ENCODE measurements at regions not wholly inside any gene's neighbourhood (a gene's known extent, or its start where the extent isn't known, plus 50 kb on each side); places are given as distances from the start of the nearest gene placed in this dataset.

GRCh38 chr9:16092142-16093091 is 539.6 kb downstream of the CCDC171 start:
- peak overlapping the region; percentile 5; the same call in 1 of the 2 replicates for H3K4me3 ChIP-seq (ENCODE audit: low read length)
- no peak for TF ChIP-seq CTCF (conservative IDR thresholded peaks at IDR 0.05; ENCODE audit: low read length)
- DNase-seq (ENCODE audit: low read depth) = no peak

- TF ChIP-seq CTCF (conservative IDR thresholded peaks at IDR 0.05; ENCODE audit: low read length) = no peak
- H3K4me3 ChIP-seq (ENCODE audit: low read length) = no peak overlapping the region
- DNase-seq (ENCODE audit: low read depth) = no peak
These were observed 545.5 kb downstream of the CCDC171 start for GRCh38 chr9:16098306-16098705.

- TF ChIP-seq CTCF (conservative IDR thresholded peaks at IDR 0.05; ENCODE audit: low read length) = no peak
- no peak overlapping the region for H3K4me3 ChIP-seq (ENCODE audit: low read length)
- no peak for DNase-seq (ENCODE audit: low read depth)
These were observed 547.1 kb downstream of the CCDC171 start for GRCh38 chr9:16099732-16100536.

- no peak overlapping the region for H3K4me3 ChIP-seq (ENCODE audit: low read length)
- TF ChIP-seq CTCF (conservative IDR thresholded peaks at IDR 0.05; ENCODE audit: low read length) = no peak
- no peak for DNase-seq (ENCODE audit: low read depth)
These were observed 547.8 kb downstream of the CCDC171 start for GRCh38 chr9:16100537-16101091.

- DNase-seq (ENCODE audit: low read depth) = no peak
- no peak overlapping the region for H3K4me3 ChIP-seq (ENCODE audit: low read length)
- TF ChIP-seq CTCF (conservative IDR thresholded peaks at IDR 0.05; ENCODE audit: low read length) = no peak
These were observed 549.3 kb downstream of the CCDC171 start for GRCh38 chr9:16102154-16102553.

GRCh38 chr9:16103620-16104397 is 551.0 kb downstream of the CCDC171 start:
- DNase-seq (ENCODE audit: low read depth) = no peak

More at GRCh38 chr9:16103620-16104397, 551.0 kb downstream of the CCDC171 start:
- H3K4me3 ChIP-seq (ENCODE audit: low read length) = no peak overlapping the region
- TF ChIP-seq CTCF (conservative IDR thresholded peaks at IDR 0.05; ENCODE audit: low read length) = no peak

Measured in AG10803 (cell line).